K562 (cell line): ENCODE measurements at regions not wholly inside any gene's neighbourhood (a gene's known extent, or its start where the extent isn't known, plus 50 kb on each side); places are given as distances from the start of the nearest gene placed in this dataset.
A peak's percentile ranks its signal among the peaks of the same experiment; 100 is the strongest.

Experiments used
- ATF6 ChIP-seq: sonication (generic); formaldehyde crosslinking; IDR thresholded peaks from 2 replicates; pipeline ENCODE4 v1.4.0; 2020; ENCODE audit warnings: mild to moderate bottlenecking, missing genetic modification reagents
- CREM ChIP-seq: IDR thresholded peaks from 2 replicates; pipeline ENCODE4 v1.6.1; 2014; ENCODE audit warnings: antibody characterized with exemption, low read depth
- EP300 ChIP-seq: IDR thresholded peaks from 2 replicates; pipeline ENCODE4 v1.6.1; 2012; ENCODE audit warnings: low read length, improper control_type of control experiment
- ZNF592 ChIP-seq: fragments of 450-650 bp; IDR thresholded peaks from 2 replicates; pipeline ENCODE4 v1.6.1; 2017; ENCODE audit warnings: antibody characterized with exemption, mild to moderate bottlenecking
- TF ChIP-seq, protein P1 (sequence below), 3 experiments: IDR thresholded peaks in 2 of 3; conservative IDR thresholded peaks in 1 of 3; 2 replicates each; pipeline ENCODE4 v1.5.1; 2011 to 2012; ENCODE audit warnings: low read length in 3 of 3, mild to moderate bottlenecking in 3 of 3, control low read depth in 2 of 3, improper control_type of control experiment in 1 of 3, inconsistent platforms in 1 of 3, low read depth in 1 of 3, mixed read lengths in 1 of 3, moderate library complexity in 1 of 3; ENCODE audit not compliant: insufficient read depth in 2 of 3
- TF ChIP-seq, protein P2 (sequence below): fragments of 250-450 bp; sonication (Bioruptor Pico); IDR thresholded peaks from 2 replicates; pipeline ENCODE4 v1.4.0; 2020

GRCh38 chr15:95929232-95929846 is 401.2 kb upstream of the NR2F2 start:
- TF ChIP-seq, protein P1, sequence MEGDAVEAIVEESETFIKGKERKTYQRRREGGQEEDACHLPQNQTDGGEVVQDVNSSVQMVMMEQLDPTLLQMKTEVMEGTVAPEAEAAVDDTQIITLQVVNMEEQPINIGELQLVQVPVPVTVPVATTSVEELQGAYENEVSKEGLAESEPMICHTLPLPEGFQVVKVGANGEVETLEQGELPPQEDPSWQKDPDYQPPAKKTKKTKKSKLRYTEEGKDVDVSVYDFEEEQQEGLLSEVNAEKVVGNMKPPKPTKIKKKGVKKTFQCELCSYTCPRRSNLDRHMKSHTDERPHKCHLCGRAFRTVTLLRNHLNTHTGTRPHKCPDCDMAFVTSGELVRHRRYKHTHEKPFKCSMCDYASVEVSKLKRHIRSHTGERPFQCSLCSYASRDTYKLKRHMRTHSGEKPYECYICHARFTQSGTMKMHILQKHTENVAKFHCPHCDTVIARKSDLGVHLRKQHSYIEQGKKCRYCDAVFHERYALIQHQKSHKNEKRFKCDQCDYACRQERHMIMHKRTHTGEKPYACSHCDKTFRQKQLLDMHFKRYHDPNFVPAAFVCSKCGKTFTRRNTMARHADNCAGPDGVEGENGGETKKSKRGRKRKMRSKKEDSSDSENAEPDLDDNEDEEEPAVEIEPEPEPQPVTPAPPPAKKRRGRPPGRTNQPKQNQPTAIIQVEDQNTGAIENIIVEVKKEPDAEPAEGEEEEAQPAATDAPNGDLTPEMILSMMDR (IDR thresholded peaks at IDR 0.05 in 2 of 3, conservative IDR thresholded peaks at IDR 0.05 in 1 of 3; ENCODE audit: insufficient read depth in 2 of 3, low read depth in 1 of 3, low read length in 3 of 3): no peak
- TF ChIP-seq EP300 (peak; percentile 99), CREM (peak; percentile 76), ZNF592 (peak; percentile 98), ATF6 (0 out of 2 replicates have a peak, but pooled peaks have one; percentile 70)
- TF ChIP-seq, protein P2, sequence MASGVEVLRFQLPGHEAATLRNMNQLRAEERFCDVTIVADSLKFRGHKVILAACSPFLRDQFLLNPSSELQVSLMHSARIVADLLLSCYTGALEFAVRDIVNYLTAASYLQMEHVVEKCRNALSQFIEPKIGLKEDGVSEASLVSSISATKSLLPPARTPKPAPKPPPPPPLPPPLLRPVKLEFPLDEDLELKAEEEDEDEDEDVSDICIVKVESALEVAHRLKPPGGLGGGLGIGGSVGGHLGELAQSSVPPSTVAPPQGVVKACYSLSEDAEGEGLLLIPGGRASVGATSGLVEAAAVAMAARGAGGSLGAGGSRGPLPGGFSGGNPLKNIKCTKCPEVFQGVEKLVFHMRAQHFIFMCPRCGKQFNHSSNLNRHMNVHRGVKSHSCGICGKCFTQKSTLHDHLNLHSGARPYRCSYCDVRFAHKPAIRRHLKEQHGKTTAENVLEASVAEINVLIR (CRISPR knock-in tag): no peak; the same call in 1 of the 2 replicates
